H1 (cell line): ENCODE measurements at regions not wholly inside any gene's neighbourhood (a gene's known extent, or its start where the extent isn't known, plus 50 kb on each side); places are given as distances from the start of the nearest gene placed in this dataset.

Experiments used
- CTCF ChIA-PET: fragments of 300-600 bp; sonication (Branson Sonifier 250); formaldehyde crosslinking; loops from one replicate; lab custom pipeline; 2021; ENCODE audit not compliant: partially characterized antibody; lab: Charles Lee
- POLR2A ChIA-PET: fragments of 300-600 bp; sonication (Branson Sonifier 250); formaldehyde crosslinking; loops from one replicate; lab custom pipeline; 2021; ENCODE audit warnings: inconsistent platforms; ENCODE audit not compliant: partially characterized antibody; lab: Charles Lee
- DNase-seq, 2 experiments: peaks; one replicate each; pipeline versions ENCODE4 v3.0.0 to v3.0.0-alpha.2; 2010 to 2022; ENCODE audit warnings: low spot score in 2 of 2, low read depth in 1 of 2, mixed read lengths in 1 of 2
- FAIRE-seq: peaks from 2 replicates; lab custom pipeline; 2011; peaks lifted over from hg19 to GRCh38; lab: Jason Lieb, UNC
- H2AFZ ChIP-seq: 2 replicates; pipeline ENCODE4 v1.8.1; 2012; ENCODE audit warnings: low read length, inconsistent platforms
- H2AK5ac ChIP-seq: 2 replicates; pipeline ENCODE4 v1.6.1; 2013; ENCODE audit warnings: low read depth, low read length
- H2BK120ac ChIP-seq: replicated peaks from 2 replicates; pipeline ENCODE3; 2013; ENCODE audit warnings: low read depth, low read length, inconsistent platforms
- H2BK12ac ChIP-seq: 2 replicates; pipeline ENCODE4 v1.6.1; 2013; ENCODE audit warnings: low read depth, low read length
- H2BK15ac ChIP-seq: 2 replicates; pipeline ENCODE4 v1.6.1; 2013; ENCODE audit warnings: low read length
- H2BK20ac ChIP-seq: 2 replicates; pipeline ENCODE4 v1.6.1; 2013; ENCODE audit warnings: low read length
- H2BK5ac ChIP-seq: 2 replicates; pipeline ENCODE4 v1.6.1; 2013; ENCODE audit warnings: low read depth, low read length
- H3K14ac ChIP-seq: 2 replicates; pipeline ENCODE4 v1.6.1; 2013; ENCODE audit warnings: inconsistent platforms; ENCODE audit not compliant: insufficient read length
- H3K18ac ChIP-seq: 2 replicates; pipeline ENCODE4 v1.6.1; 2013; ENCODE audit warnings: low read length; ENCODE audit errors: extremely low read depth
- H3K23ac ChIP-seq: 2 replicates; pipeline ENCODE4 v1.6.1; 2013; ENCODE audit warnings: inconsistent platforms; ENCODE audit not compliant: insufficient read length
- H3K23me2 ChIP-seq: 2 replicates; pipeline ENCODE4 v1.6.1; 2013; ENCODE audit warnings: low read depth, low read length
- H3K27ac ChIP-seq: 2 replicates; pipeline ENCODE4 v1.6.1; 2011; ENCODE audit warnings: low read depth, low read length, inconsistent platforms
- H3K27me3 ChIP-seq, 4 experiments: replicated peaks in 1 of 4; 1 replicate in 1 of 4; 2 replicates in 3 of 4; pipeline versions ENCODE4 v1.6.1 to v1.8.1; 2011 to 2013; ENCODE audit warnings: low read length in 3 of 4, mild to moderate bottlenecking in 3 of 4, inconsistent platforms in 2 of 4, mixed read lengths in 2 of 4, moderate library complexity in 1 of 4; ENCODE audit not compliant: control insufficient read depth in 3 of 4, insufficient read depth in 3 of 4; ENCODE audit errors: extremely low read depth in 1 of 4
- H3K36me3 ChIP-seq, 4 experiments: 2 replicates each; pipeline versions ENCODE4 v1.6.1 to v1.8.1; 2011 to 2013; ENCODE audit warnings: mild to moderate bottlenecking in 4 of 4, low read length in 3 of 4, moderate library complexity in 2 of 4, control low read depth in 1 of 4, inconsistent platforms in 1 of 4; ENCODE audit not compliant: insufficient read depth in 4 of 4, control insufficient read depth in 2 of 4
- H3K4ac ChIP-seq: replicated peaks from 2 replicates; pipeline ENCODE3; 2013; ENCODE audit warnings: low read length, low read depth, mixed read lengths, inconsistent platforms; ENCODE audit not compliant: insufficient read length
- H3K4me1 ChIP-seq, 4 experiments: replicated peaks in 1 of 4; 1 replicate in 1 of 4; 2 replicates in 3 of 4; pipeline versions ENCODE4 v1.6.1 to v1.8.1; 2011 to 2013; ENCODE audit warnings: low read length in 3 of 4, inconsistent platforms in 2 of 4, mixed read lengths in 1 of 4; ENCODE audit not compliant: insufficient read depth in 4 of 4, control insufficient read depth in 3 of 4
- H3K4me2 ChIP-seq, 2 experiments: 2 replicates each; pipeline versions ENCODE4 v1.6.1 to v1.8.1; 2011 to 2013; ENCODE audit warnings: low read depth in 2 of 2, low read length in 2 of 2, control low read depth in 1 of 2, inconsistent platforms in 1 of 2, mild to moderate bottlenecking in 1 of 2; ENCODE audit not compliant: insufficient read depth in 1 of 2
- H3K4me3 ChIP-seq, 4 experiments: fragments of 200-600, 300-600 bp in 1 of 4; sonication (generic), shearing (Covaris generic), sonication (Bioruptor Twin) in 1 of 4; 2 replicates each; pipeline versions ENCODE4 v1.5.1 to v1.8.1; 2011 to 2016; ENCODE audit warnings: low read length in 4 of 4, low read depth in 3 of 4, control low read depth in 2 of 4, inconsistent platforms in 2 of 4, mild to moderate bottlenecking in 2 of 4, mixed read lengths in 1 of 4, moderate library complexity in 1 of 4; ENCODE audit not compliant: insufficient read depth in 2 of 4; ENCODE audit errors: extremely low read depth in 1 of 4
- H3K56ac ChIP-seq: replicated peaks from 2 replicates; pipeline ENCODE3; 2013; ENCODE audit warnings: low read depth, mild to moderate bottlenecking, mixed read lengths, low read length, inconsistent platforms; ENCODE audit not compliant: insufficient read length
- H3K79me1 ChIP-seq: 2 replicates; pipeline ENCODE4 v1.6.1; 2013; ENCODE audit warnings: low read depth, low read length, control low read depth
- H3K79me2 ChIP-seq, 2 experiments: 2 replicates each; pipeline versions ENCODE4 v1.6.1 to v1.8.1; 2012 to 2013; ENCODE audit warnings: low read length in 2 of 2, mild to moderate bottlenecking in 2 of 2, inconsistent platforms in 1 of 2; ENCODE audit not compliant: insufficient read depth in 2 of 2, control insufficient read depth in 1 of 2
- H3K9ac ChIP-seq, 4 experiments: replicated peaks in 1 of 4; 1 replicate in 1 of 4; 2 replicates in 3 of 4; pipeline versions ENCODE4 v1.6.1 to v1.8.1; 2011 to 2013; ENCODE audit warnings: low read depth in 3 of 4, low read length in 3 of 4, control low read depth in 2 of 4, mild to moderate bottlenecking in 2 of 4, moderate library complexity in 2 of 4, inconsistent platforms in 1 of 4; ENCODE audit errors: extremely low read depth in 1 of 4
- H3K9me3 ChIP-seq, 2 experiments: 2 replicates each; pipeline versions ENCODE4 v1.6.1 to v1.8.1; 2012 to 2013; ENCODE audit warnings: mild to moderate bottlenecking in 2 of 2, moderate library complexity in 2 of 2, control low read depth in 1 of 2, inconsistent platforms in 1 of 2, low read depth in 1 of 2, low read length in 1 of 2, mixed read lengths in 1 of 2; ENCODE audit not compliant: insufficient read depth in 2 of 2
- H4K20me1 ChIP-seq, 2 experiments: replicated peaks in 1 of 2; 2 replicates each; pipeline versions ENCODE3 to v1.8.1; 2011 to 2013; ENCODE audit warnings: inconsistent platforms in 2 of 2, low read length in 2 of 2, mild to moderate bottlenecking in 1 of 2; ENCODE audit not compliant: insufficient read depth in 2 of 2, control insufficient read depth in 1 of 2
- H4K5ac ChIP-seq: 2 replicates; pipeline ENCODE4 v1.6.1; 2013; ENCODE audit warnings: low read length, low read depth, mixed read lengths, inconsistent platforms; ENCODE audit not compliant: insufficient read length
- H4K8ac ChIP-seq: 2 replicates; pipeline ENCODE4 v1.8.0; 2013; ENCODE audit warnings: mild to moderate bottlenecking, moderate library complexity, low read length, inconsistent platforms; ENCODE audit not compliant: insufficient read depth; ENCODE audit errors: extremely low read depth
- H4K91ac ChIP-seq: replicated peaks from 2 replicates; pipeline ENCODE3; 2013; ENCODE audit warnings: low read length, mixed read lengths, inconsistent platforms; ENCODE audit not compliant: insufficient read length
- CHD2 ChIP-seq: IDR thresholded peaks from 2 replicates; pipeline ENCODE4 v1.6.1; 2012; ENCODE audit warnings: low read length, improper control_type of control experiment
- CREB1 ChIP-seq: IDR thresholded peaks from 2 replicates; pipeline ENCODE4 v1.6.1; 2012; ENCODE audit warnings: inconsistent platforms
- EZH2 ChIP-seq: fragments of 200-600 bp; sonication (generic); IDR thresholded peaks from 2 replicates; pipeline ENCODE4 v1.7.1; 2012; ENCODE audit warnings: low read depth, mild to moderate bottlenecking, moderate library complexity, low read length, inconsistent platforms; ENCODE audit not compliant: severe bottlenecking
- HDAC2 ChIP-seq, 2 experiments: fragments of 300-600 bp in 1 of 2; sonication (generic) in 1 of 2; IDR thresholded peaks; 2 replicates each; pipeline ENCODE4 v1.6.1; 2011 to 2012; ENCODE audit warnings: low read depth in 2 of 2, low read length in 2 of 2, mild to moderate bottlenecking in 2 of 2, moderate library complexity in 2 of 2, borderline replicate concordance in 1 of 2, inconsistent platforms in 1 of 2
- NANOG ChIP-seq: IDR thresholded peaks from 2 replicates; pipeline ENCODE4 v1.6.1; 2011; ENCODE audit warnings: low read length, low read depth, mild to moderate bottlenecking, inconsistent platforms; ENCODE audit not compliant: insufficient read depth, poor library complexity, severe bottlenecking
- RNF2 ChIP-seq: fragments of 200-900, 300-1000 bp; sonication (generic); IDR thresholded peaks from 2 replicates; pipeline ENCODE4 v1.7.1; 2016; ENCODE audit warnings: borderline replicate concordance, low read depth, mild to moderate bottlenecking, antibody characterized with exemption, low read length; ENCODE audit not compliant: poor library complexity, severe bottlenecking; ENCODE audit errors: missing control alignments
- SIN3A ChIP-seq, 2 experiments: IDR thresholded peaks in 1 of 2; conservative IDR thresholded peaks in 1 of 2; 2 replicates each; pipeline ENCODE4 v1.6.1; 2011 to 2012; ENCODE audit warnings: low read length in 2 of 2, improper control_type of control experiment in 1 of 2, low read depth in 1 of 2, mild to moderate bottlenecking in 1 of 2
- SIX5 ChIP-seq: IDR thresholded peaks from 2 replicates; pipeline ENCODE4 v1.6.1; 2011; ENCODE audit warnings: mild to moderate bottlenecking, low read depth, low read length
- TEAD4 ChIP-seq: IDR thresholded peaks from 2 replicates; pipeline ENCODE4 v1.6.1; 2012; ENCODE audit warnings: low read depth, low read length, inconsistent platforms, mixed read lengths
- whole genome bisulfite sequencing, 2 experiments: shearing (Covaris generic) in 1 of 2; methylation state at CpG; one replicate each; pipeline versions ENCODE4 v1.1.6 to v1.1.7; 2013 to 2015; ENCODE audit warnings: low lambda C conversion rate in 2 of 2, mixed read lengths in 2 of 2, inconsistent platforms in 1 of 2, low coverage in 1 of 2, missing lambda C conversion rate in 1 of 2; ENCODE audit not compliant: insufficient replicate concordance in 2 of 2, insufficient coverage in 1 of 2, insufficient read length in 1 of 2; ENCODE audit errors: extremely low coverage in 1 of 2, missing lambda C conversion rate in 1 of 2; 5-methylcytosine and 5-hydroxymethylcytosine counted together

DNA sequence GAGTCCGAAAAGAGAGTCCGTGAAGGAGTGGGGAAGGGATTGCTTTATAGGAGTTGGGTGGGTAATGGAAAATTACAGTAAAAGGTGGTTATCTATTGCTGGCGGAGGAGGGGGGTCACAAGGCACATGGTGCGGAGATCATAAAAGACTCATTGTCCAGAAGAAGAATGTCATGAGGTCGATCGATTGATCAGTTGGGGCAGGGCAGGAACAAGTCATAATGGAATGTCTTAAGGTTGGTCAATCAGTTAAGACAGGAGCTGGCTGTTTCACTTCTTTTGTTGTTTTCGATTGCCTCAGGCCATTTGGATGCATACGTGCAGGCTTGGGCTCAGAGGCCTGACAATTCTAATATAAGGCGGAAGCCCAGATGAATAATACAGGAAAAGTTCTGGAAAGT lies 473.0 kb upstream of the TNP1 start:
- H2AFZ ChIP-seq, result no peak overlapping the region
- H3K4me2 ChIP-seq, result no peak overlapping the region
- 95% methylated on average over 9 of the region's 9 CpGs; no CpG with 5 or more reads in 1 of the 2 experiments for WGBS, 2 experiments
- H4K5ac ChIP-seq, result no peak overlapping the region
- peaks cover 0 to 8% (median under 1%) of the 10 kb centered on the region in 4 experiments; a peak in 5 of 7 replicates for H3K4me1 ChIP-seq
- H2BK20ac ChIP-seq, result no peak overlapping the region
- no peak overlapping the region for H3K4ac ChIP-seq
- no peak overlapping the region for H3K4me3 ChIP-seq
- no peak overlapping the region for H2BK12ac ChIP-seq
- H3K14ac ChIP-seq, result no peak overlapping the region
- no peak overlapping the region for H4K91ac ChIP-seq
- H2AK5ac ChIP-seq, result no peak overlapping the region
- no peak overlapping the region for H4K8ac ChIP-seq
- H3K23me2 ChIP-seq, result no peaks in the 10 kb centered on the region
- no peak overlapping the region for H2BK15ac ChIP-seq
- no peaks in the 10 kb centered on the region; a peak in 1 of 7 replicates for H3K27me3 ChIP-seq
- H3K23ac ChIP-seq, result no peak overlapping the region
- no peaks in the 10 kb centered on the region for H3K79me2 ChIP-seq
- ChIA-PET POLR2A (no interaction called here), CTCF (no interaction called here)
- H3K27ac ChIP-seq, result no peak overlapping the region
- no peak overlapping the region for H3K56ac ChIP-seq
- no peak overlapping the region for H2BK120ac ChIP-seq
- no peak overlapping the region for H3K9ac ChIP-seq
- TF ChIP-seq SIN3A (conservative IDR thresholded peaks at IDR 0.05 in 1 of 2, IDR thresholded peaks at IDR 0.05 in 1 of 2; ENCODE audit: low read depth in 1 of 2, low read length in 2 of 2), result no peak
- TF ChIP-seq SIX5, result no peak
- no peak for TF ChIP-seq HDAC2 (IDR thresholded peaks at IDR 0.05; ENCODE audit: borderline replicate concordance in 1 of 2, low read depth in 2 of 2, low read length in 2 of 2)
- TF ChIP-seq RNF2, result no peak
- no peak for TF ChIP-seq TEAD4
- TF ChIP-seq CREB1, result no peak
- no peak for TF ChIP-seq NANOG
- no peak for TF ChIP-seq EZH2
- TF ChIP-seq CHD2, result no peak
- no peaks in the 10 kb centered on the region for H3K79me1 ChIP-seq
- no peaks in the 10 kb centered on the region for H3K9me3 ChIP-seq
- DNase-seq (no peak), FAIRE-seq (peak; percentile 19)
- no peaks in the 10 kb centered on the region for H3K36me3 ChIP-seq
- no peaks in the 10 kb centered on the region for H4K20me1 ChIP-seq
- no peak overlapping the region for H2BK5ac ChIP-seq
- no peak overlapping the region for H3K18ac ChIP-seq
